Body of pancreas (tissue), 4 donors: ENCODE measurements at regions not wholly inside any gene's neighbourhood (a gene's known extent, or its start where the extent isn't known, plus 50 kb on each side); places are given as distances from the start of the nearest gene placed in this dataset.

Experiments
- CTCF ChIP-seq, 7 experiments: fragments of 450-650 bp in 4 of 7; fragments of 200-600 bp in 3 of 7; sonication (generic) in 3 of 7; IDR thresholded peaks; one replicate each; pipeline ENCODE4 v1.5.1; 2016 to 2019; ENCODE audit warnings: antibody characterized with exemption in 7 of 7
- POLR2A ChIP-seq, 3 donors: fragments of 450-650 bp; IDR thresholded peaks; one replicate each; pipeline ENCODE4 v1.6.1; 2016; ENCODE audit warnings: antibody characterized with exemption in 3 of 3, mild to moderate bottlenecking in 2 of 3

- TF ChIP-seq CTCF (IDR thresholded peaks at IDR 0.05) = no peak
- no peak for TF ChIP-seq POLR2A (IDR thresholded peaks at IDR 0.05)
Measured at GRCh38 chr4:11632025-11632424, 203.3 kb upstream of the HS3ST1 start.
